Loucy (cell line): ENCODE measurements at regions not wholly inside any gene's neighbourhood (a gene's known extent, or its start where the extent isn't known, plus 50 kb on each side); places are given as distances from the start of the nearest gene placed in this dataset.

Experiments
- CTCF ChIP-seq: fragments of 200-600 bp; sonication (generic); conservative IDR thresholded peaks from 2 replicates; pipeline ENCODE4 v1.5.1; 2014; ENCODE audit warnings: mild to moderate bottlenecking, antibody characterized with exemption, low read length
- EZH2phosphoT487 ChIP-seq: fragments of 200-600 bp; IDR thresholded peaks from 2 replicates; pipeline ENCODE4 v1.6.1; 2018; ENCODE audit warnings: antibody characterized with exemption, mild to moderate bottlenecking, moderate library complexity, borderline replicate concordance

GRCh38 chr6:170066679-170067078, 224.2 kb downstream of the DLL1 start:
- TF ChIP-seq CTCF (no peak), EZH2phosphoT487 (no peak)
